ENCODE measurements at regions not wholly inside any gene's neighbourhood (a gene's known extent, or its start where the extent isn't known, plus 50 kb on each side); places are given as distances from the start of the nearest gene placed in this dataset.

DNA sequence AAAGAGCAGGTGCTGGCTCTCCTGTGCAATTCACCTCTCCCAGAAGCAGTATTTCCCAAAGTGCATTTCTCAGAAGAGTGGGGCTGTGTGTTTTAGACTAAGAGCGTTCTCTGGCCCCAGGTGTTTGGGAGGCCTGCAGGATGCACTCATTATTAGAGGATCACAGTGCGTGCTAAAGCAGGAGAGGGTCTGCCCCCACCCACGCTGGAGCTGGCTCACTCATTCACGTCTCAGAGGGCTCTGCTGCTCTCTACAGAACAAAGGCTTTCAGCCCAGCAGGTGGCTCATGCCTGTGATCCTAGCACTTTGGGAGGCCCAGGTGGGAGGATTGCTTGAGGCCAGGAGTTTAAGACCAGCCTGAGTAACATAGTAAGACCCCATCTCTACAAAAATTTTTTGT is 756.7 kb downstream of the UQCRFS1 start:
- Histone ChIP-seq H3K27ac (no peak overlapping the region), H3K4me3 (no peak overlapping the region), H3K4me1 (no peaks in the 10 kb centered on the region), H3K27me3 (no peaks in the 10 kb centered on the region), H3K9me3 (no peaks in the 10 kb centered on the region), H3K36me3 (no peaks in the 10 kb centered on the region)
- DNase-seq = no peak
- no peak for TF ChIP-seq EP300 (IDR thresholded peaks at IDR 0.05)
- TF ChIP-seq POLR2A (IDR thresholded peaks at IDR 0.05) = no peak
- TF ChIP-seq POLR2AphosphoS5 (IDR thresholded peaks at IDR 0.05) = no peak
- TF ChIP-seq CTCF (IDR thresholded peaks at IDR 0.05) = no peak
- intact Hi-C loops (cut with DNase I) = no loop called here
- WGBS, 2 donors = 71 to 79% methylated on average over 4 of the region's 4 CpGs

- WGBS, 2 donors = 81 to 85% methylated on average over 3 of the region's 3 CpGs
- intact Hi-C loops (cut with DNase I) = no loop called here
- Histone ChIP-seq H3K27me3 (no peaks in the 10 kb centered on the region), H3K4me3 (no peak overlapping the region), H3K27ac (no peak overlapping the region), H3K36me3 (no peaks in the 10 kb centered on the region), H3K9me3 (no peaks in the 10 kb centered on the region), H3K4me1 (no peaks in the 10 kb centered on the region)
- TF ChIP-seq CTCF (IDR thresholded peaks at IDR 0.05) = no peak
- no peak for TF ChIP-seq POLR2A (IDR thresholded peaks at IDR 0.05)
- no peak for TF ChIP-seq POLR2AphosphoS5 (IDR thresholded peaks at IDR 0.05)
- no peak for TF ChIP-seq EP300 (IDR thresholded peaks at IDR 0.05)
- no peak for DNase-seq
Observed at GRCh38 chr19:28454083-28454482, 758.9 kb downstream of the UQCRFS1 start.

- TF ChIP-seq CTCF (IDR thresholded peaks at IDR 0.05) = no peak
- TF ChIP-seq EP300 (IDR thresholded peaks at IDR 0.05) = no peak
- no peak for TF ChIP-seq POLR2A (IDR thresholded peaks at IDR 0.05)
- TF ChIP-seq POLR2AphosphoS5 (IDR thresholded peaks at IDR 0.05) = no peak
- no peak overlapping the region for H3K4me3 ChIP-seq
- H3K27me3 ChIP-seq = no peaks in the 10 kb centered on the region
- H3K9me3 ChIP-seq = no peaks in the 10 kb centered on the region
- 95 to 98% methylated on average over 9 of the region's 9 CpGs for WGBS, 2 donors
- H3K36me3 ChIP-seq = no peaks in the 10 kb centered on the region
- intact Hi-C loops (cut with DNase I) = no loop called here
- no peak for DNase-seq
- no peaks in the 10 kb centered on the region for H3K4me1 ChIP-seq
- H3K27ac ChIP-seq = no peak overlapping the region
Observed at GRCh38 chr19:28453420-28453819, 759.5 kb downstream of the UQCRFS1 start.

DNA sequence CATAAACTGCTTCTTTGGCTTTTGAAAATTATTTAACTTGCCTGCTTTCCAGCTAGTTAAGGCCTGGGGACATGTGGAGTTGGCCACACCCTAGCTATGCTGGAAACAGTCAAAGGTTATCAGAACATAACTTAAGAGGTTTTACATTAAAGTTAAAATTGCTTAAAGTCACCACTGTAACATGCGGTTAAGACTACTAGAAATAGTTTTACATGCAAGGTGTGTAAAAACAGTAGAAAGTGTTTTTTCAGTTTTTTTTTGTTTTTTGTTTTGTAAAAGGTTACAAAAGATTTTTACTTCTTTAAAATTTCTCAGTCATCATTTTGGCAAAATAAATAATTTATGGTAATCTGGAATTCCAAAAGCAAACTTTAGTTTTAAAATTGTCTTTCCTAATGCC is 763.1 kb downstream of the UQCRFS1 start:
- Histone ChIP-seq H3K36me3 (no peaks in the 10 kb centered on the region), H3K27me3 (no peaks in the 10 kb centered on the region), H3K9me3 (no peaks in the 10 kb centered on the region), H3K27ac (no peak overlapping the region), H3K4me3 (no peak overlapping the region), H3K4me1 (no peaks in the 10 kb centered on the region)
- DNase-seq = no peak
- no peak for TF ChIP-seq EP300 (IDR thresholded peaks at IDR 0.05)
- no peak for TF ChIP-seq CTCF (IDR thresholded peaks at IDR 0.05)
- TF ChIP-seq POLR2AphosphoS5 (IDR thresholded peaks at IDR 0.05) = no peak
- TF ChIP-seq POLR2A (IDR thresholded peaks at IDR 0.05) = no peak
- intact Hi-C loops (cut with DNase I) = no loop called here
- WGBS, 2 donors = 21 to 77% methylated on average over 1 of the region's 1 CpG

DNA sequence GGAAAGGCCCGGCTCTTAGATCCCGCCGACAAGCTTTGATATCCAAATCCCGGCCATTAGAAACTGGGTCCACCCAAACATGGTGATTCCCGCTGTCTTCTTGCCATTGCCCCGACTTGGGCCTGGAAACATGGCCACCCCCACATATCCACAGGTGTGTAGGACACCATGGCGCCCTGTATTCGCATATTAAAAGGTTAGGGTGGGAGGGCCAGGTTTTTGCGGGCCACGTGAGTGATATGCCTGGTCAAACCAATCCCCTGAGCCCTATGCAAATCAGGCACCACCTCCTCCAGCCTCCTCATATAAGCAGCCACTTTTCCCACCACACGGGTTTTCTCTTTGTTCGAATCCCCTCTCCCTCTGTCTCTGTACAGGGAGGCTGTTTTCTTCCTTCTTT is 766.4 kb downstream of the UQCRFS1 start:
- H3K36me3 ChIP-seq = no peaks in the 10 kb centered on the region
- DNase-seq = no peak
- TF ChIP-seq POLR2A (IDR thresholded peaks at IDR 0.05) = no peak
- TF ChIP-seq EP300 (IDR thresholded peaks at IDR 0.05) = no peak
- TF ChIP-seq CTCF (IDR thresholded peaks at IDR 0.05) = no peak
- TF ChIP-seq POLR2AphosphoS5 (IDR thresholded peaks at IDR 0.05) = no peak
- H3K4me1 ChIP-seq = no peaks in the 10 kb centered on the region
- no peaks in the 10 kb centered on the region for H3K27me3 ChIP-seq
- no peak overlapping the region for H3K4me3 ChIP-seq
- H3K9me3 ChIP-seq = no peaks in the 10 kb centered on the region
- intact Hi-C loops (cut with DNase I) = no loop called here
- 94 to 97% methylated on average over 12 of the region's 12 CpGs for WGBS, 2 donors
- H3K27ac ChIP-seq = no peak overlapping the region

Data from sigmoid colon (tissue), 6 donors.